GM13976 (cell line): ENCODE measurements at regions not wholly inside any gene's neighbourhood (a gene's known extent, or its start where the extent isn't known, plus 50 kb on each side); places are given as distances from the start of the nearest gene placed in this dataset.

Experiments used
- DNase-seq: peaks from one replicate; pipeline ENCODE4 v3.0.0; 2012; ENCODE audit warnings: low spot score
- in situ Hi-C: fragments of 300-500 bp; cut with MboI; formaldehyde crosslinking; loops from one replicate; pipeline ENCODE4 v1.12.0; 2022; ENCODE audit warnings: low sequenced_read_pairs, mixed read lengths, inconsistent platforms; ENCODE audit not compliant: unreplicated experiment
- TF ChIP-seq, protein P1 (sequence below): IDR thresholded peaks from 2 replicates; pipeline ENCODE4 v1.5.1; 2012; ENCODE audit warnings: borderline replicate concordance, mild to moderate bottlenecking; ENCODE audit not compliant: insufficient read depth; ENCODE audit errors: extremely low read depth, missing control alignments, control extremely low read depth

DNA sequence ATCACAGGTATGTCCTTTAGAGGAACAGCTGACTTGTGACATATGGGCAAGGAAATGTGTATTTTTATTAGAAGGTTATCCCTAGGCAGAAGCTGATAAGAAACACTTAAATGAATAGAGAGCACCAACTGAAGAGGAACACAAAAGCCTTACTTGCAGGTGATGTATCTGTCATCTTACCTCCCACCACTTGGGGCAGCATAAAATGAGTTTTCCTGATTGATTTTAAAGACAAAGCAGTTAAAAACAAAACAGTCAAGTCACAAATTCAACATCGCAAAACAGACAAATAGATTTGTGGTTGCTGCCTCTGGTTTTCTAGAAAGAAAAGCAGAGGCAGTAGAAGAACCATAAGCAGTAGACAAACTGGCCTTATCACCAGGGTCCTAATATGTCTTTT lies 302.4 kb upstream of the ZNF462 start:
- in situ Hi-C loops, result no loop called here
- TF ChIP-seq, protein P1, sequence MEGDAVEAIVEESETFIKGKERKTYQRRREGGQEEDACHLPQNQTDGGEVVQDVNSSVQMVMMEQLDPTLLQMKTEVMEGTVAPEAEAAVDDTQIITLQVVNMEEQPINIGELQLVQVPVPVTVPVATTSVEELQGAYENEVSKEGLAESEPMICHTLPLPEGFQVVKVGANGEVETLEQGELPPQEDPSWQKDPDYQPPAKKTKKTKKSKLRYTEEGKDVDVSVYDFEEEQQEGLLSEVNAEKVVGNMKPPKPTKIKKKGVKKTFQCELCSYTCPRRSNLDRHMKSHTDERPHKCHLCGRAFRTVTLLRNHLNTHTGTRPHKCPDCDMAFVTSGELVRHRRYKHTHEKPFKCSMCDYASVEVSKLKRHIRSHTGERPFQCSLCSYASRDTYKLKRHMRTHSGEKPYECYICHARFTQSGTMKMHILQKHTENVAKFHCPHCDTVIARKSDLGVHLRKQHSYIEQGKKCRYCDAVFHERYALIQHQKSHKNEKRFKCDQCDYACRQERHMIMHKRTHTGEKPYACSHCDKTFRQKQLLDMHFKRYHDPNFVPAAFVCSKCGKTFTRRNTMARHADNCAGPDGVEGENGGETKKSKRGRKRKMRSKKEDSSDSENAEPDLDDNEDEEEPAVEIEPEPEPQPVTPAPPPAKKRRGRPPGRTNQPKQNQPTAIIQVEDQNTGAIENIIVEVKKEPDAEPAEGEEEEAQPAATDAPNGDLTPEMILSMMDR, result no peak
- no peak for DNase-seq

DNA sequence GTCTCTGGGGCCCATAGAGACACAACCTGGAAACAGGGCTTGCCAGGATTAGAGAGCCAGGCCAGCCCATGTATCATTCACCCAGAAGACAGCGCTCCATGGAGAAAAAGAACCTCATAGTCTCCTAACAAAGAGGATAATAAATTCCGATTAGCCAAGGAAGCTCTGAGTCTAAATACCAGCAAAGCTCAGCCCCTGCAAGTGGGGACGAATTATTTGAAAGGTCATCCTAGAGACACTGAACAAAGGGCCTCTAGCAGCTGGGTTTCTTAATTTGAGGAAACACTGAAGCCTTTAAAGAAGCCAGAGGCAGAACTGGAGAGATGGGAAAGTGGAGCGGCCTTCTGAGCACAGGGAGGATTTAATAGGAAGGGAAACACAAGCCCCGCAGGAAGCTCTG lies 287.1 kb upstream of the ZNF462 start:
- in situ Hi-C loops, result no loop called here
- DNase-seq, result no peak
- TF ChIP-seq, protein P1, result no peak

DNA sequence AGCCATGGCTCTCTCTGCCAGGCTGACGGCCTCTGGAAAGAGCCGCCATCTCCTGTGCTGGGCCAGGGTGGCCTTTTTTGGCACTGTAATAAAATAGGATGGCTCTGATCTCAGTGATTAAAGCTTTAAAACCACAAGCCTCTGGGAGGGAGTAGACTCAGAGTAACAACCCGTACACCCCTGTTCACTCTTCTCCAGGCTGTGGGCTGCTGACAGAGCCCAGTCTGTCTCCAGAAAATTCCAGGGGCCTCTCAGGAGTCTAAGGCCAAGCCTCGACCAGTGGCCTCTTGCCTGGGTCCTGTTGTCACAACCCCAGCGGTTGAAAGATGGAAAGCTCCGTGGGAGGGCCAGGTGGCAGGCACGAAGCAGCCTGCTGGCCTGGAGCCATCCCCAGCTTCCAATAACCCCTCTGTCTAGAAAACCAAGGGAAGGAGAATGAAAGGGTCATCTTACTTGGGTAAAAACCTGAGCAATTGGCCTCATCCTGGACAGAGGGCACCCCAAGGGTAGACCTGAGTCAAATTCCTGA lies 286.7 kb upstream of the ZNF462 start:
- in situ Hi-C loops, result no loop called here
- no peak for DNase-seq
- TF ChIP-seq, protein P1, result no peak

DNA sequence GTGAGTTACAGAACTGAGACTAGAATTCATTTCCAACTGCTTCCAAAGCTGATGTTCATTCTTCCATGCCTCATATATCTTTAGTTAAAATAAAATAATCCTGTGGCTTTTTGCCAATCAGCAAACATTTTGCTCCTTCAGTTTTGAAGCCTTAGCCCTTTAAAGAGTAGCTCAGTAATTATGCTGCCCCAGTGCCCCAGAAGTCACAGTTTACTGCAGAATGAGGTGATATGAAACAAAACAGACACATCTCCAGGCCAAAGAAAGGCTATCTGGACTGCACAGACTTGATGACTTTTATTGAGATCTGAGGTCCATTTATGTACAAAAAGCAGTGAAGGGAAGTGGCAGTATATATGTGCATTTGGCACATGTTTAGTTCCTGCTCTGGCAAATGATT lies 285.8 kb upstream of the ZNF462 start:
- in situ Hi-C loops, result no loop called here
- TF ChIP-seq, protein P1, result no peak
- DNase-seq, result no peak

DNA sequence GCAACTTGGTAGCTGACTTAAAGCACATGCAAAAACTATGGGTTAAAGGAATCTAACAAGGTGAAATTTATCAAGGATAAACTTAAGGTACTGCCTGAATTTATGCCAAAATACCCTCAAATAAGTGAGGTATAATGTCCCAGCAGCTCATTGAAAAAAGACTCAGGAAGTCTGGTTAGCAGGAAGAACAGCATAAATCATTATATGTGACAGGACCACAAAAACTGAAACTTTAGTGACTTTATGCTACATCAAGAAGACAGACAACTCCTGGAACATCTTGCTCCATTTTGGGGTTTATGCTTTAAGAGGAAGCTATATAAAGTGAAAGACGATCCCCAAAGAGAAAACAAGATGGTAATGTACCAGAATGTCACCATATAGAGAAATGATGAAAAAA lies 282.4 kb upstream of the ZNF462 start:
- no peak for DNase-seq
- TF ChIP-seq, protein P1, result no peak
- in situ Hi-C loops, result no loop called here

DNA sequence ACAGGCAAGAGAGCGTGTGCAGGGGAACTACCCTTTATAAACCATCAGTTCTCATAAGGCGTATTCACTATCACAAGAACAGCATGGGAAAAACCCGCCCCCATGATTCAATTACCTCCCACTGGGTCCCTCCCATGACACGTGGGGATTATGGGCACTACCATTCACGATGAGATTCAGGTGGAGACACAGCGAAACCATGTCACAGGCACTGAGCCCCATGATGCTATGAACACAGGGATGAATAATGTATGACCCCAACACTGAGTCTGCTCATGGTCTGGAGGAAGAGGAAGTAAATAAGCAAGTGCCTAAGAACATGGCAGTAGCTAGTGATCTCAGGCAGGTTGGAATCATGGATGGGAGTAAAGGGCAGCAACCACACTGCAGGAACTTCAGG lies 281.0 kb upstream of the ZNF462 start:
- DNase-seq, result no peak
- TF ChIP-seq, protein P1, result no peak
- in situ Hi-C loops, result no loop called here

DNA sequence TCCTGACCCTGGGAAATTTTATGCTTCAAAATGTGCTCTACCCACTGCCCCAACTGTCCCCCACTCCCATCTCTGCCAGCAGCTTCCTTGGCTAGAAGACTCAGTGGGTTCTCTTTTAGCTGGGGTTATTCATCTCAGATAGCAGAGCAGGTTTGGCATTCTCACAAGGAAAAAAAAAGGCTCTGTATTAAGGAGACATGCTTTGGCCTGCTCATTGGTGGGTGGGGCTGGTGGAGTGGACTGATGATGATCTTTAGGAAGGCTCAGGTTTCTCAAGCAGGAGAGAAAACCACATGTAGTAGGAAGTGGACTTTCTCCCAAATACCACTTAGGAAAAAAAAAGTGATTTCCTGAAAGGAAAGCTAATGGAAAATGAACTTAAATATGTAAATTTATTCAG lies 279.2 kb upstream of the ZNF462 start:
- no peak for DNase-seq
- TF ChIP-seq, protein P1, result no peak
- in situ Hi-C loops, result no loop called here
